GM12892 (cell line): ENCODE measurements at regions not wholly inside any gene's neighbourhood (a gene's known extent, or its start where the extent isn't known, plus 50 kb on each side); places are given as distances from the start of the nearest gene placed in this dataset.
"Not testable (repeated sequence)": the region's sequence is repeated elsewhere in the genome, so short reads cannot be mapped to it uniquely, and the experiment has no call there.

Source experiments
- POLR2A ChIP-seq: IDR thresholded peaks from 2 replicates; pipeline ENCODE4 v1.6.1; 2011; ENCODE audit warnings: low read depth, low read length, control low read depth
- POLR2AphosphoS5 ChIP-seq: IDR thresholded peaks from 2 replicates; pipeline ENCODE4 v1.6.1; 2011; ENCODE audit warnings: low read depth, low read length, control low read depth

GRCh38 chr1:146522812-146523211 lies 294.0 kb upstream of the NOTCH2NLA start:
- not testable (repeated sequence) for TF ChIP-seq POLR2A, POLR2AphosphoS5
